ENCODE measurements at regions not wholly inside any gene's neighbourhood (a gene's known extent, or its start where the extent isn't known, plus 50 kb on each side); places are given as distances from the start of the nearest gene placed in this dataset.

GRCh38 chr22:27663812-27664211 is 137.7 kb downstream of the MN1 start:
- no peak for DNase-seq

GRCh38 chr22:27666272-27666997 is 135.1 kb downstream of the MN1 start:
- no peak for DNase-seq

GRCh38 chr22:27667121-27667843 is 134.3 kb downstream of the MN1 start:
- DNase-seq = no peak

- no peak for DNase-seq
Measured at GRCh38 chr22:27668828-27669797, 132.4 kb downstream of the MN1 start.

GRCh38 chr22:27669798-27670599 is 131.6 kb downstream of the MN1 start:
- DNase-seq = no peak

GRCh38 chr22:27670701-27671412 is 130.7 kb downstream of the MN1 start:
- DNase-seq = no peak

GRCh38 chr22:27671413-27671935 is 130.1 kb downstream of the MN1 start:
- no peak for DNase-seq

- no peak for DNase-seq
Measured at GRCh38 chr22:27672721-27673418, 128.7 kb downstream of the MN1 start.

GRCh38 chr22:27673839-27674238 is 127.7 kb downstream of the MN1 start:
- DNase-seq = no peak

- no peak for DNase-seq
Measured at GRCh38 chr22:27674261-27674923, 127.2 kb downstream of the MN1 start.

- DNase-seq = no peak
Measured at GRCh38 chr22:27676545-27677213, 124.9 kb downstream of the MN1 start.

GRCh38 chr22:27677905-27678458 is 123.6 kb downstream of the MN1 start:
- no peak for DNase-seq

GRCh38 chr22:27679176-27679575 is 122.4 kb downstream of the MN1 start:
- no peak for DNase-seq

- no peak for DNase-seq
Measured at GRCh38 chr22:27679693-27680488, 121.7 kb downstream of the MN1 start.

- no peak for DNase-seq
Measured at GRCh38 chr22:27680636-27681035, 120.9 kb downstream of the MN1 start.

- DNase-seq = no peak
Measured at GRCh38 chr22:27681037-27681436, 120.5 kb downstream of the MN1 start.

- DNase-seq = no peak
Measured at GRCh38 chr22:27682437-27682836, 119.1 kb downstream of the MN1 start.

- no peak for DNase-seq
Measured at GRCh38 chr22:27684901-27685300, 116.7 kb downstream of the MN1 start.

GRCh38 chr22:27685515-27685914 is 116.0 kb downstream of the MN1 start:
- no peak for DNase-seq

Data from activated effector memory CD4-positive, alpha-beta T cell treated with anti-CD3 and anti-CD28 coated beads, Interleukin-2, amount 50 U/mL, for 16 hours (primary cell).